Stomach (tissue), 8 donors: ENCODE measurements at regions not wholly inside any gene's neighbourhood (a gene's known extent, or its start where the extent isn't known, plus 50 kb on each side); places are given as distances from the start of the nearest gene placed in this dataset.

ENCODE experiments used
- DNase-seq, 2 donors: peaks; one replicate each; pipeline versions ENCODE4 v3.0.0 to v3.0.0-alpha.2; 2013 to 2019
- H3K27ac ChIP-seq, 5 donors: fragments of 200-600 bp in 4 of 5; sonication (generic) in 4 of 5; one replicate each; pipeline ENCODE4 v1.5.1; 2013 to 2019; ENCODE audit warnings: mild to moderate bottlenecking in 1 of 5, moderate library complexity in 1 of 5
- H3K27me3 ChIP-seq, 3 donors: fragments of 200-600 bp; sonication (generic); one replicate each; pipeline ENCODE4 v1.5.1; 2017 to 2019; ENCODE audit warnings: mixed run types in 1 of 3
- H3K36me3 ChIP-seq, 4 donors: fragments of 200-600 bp; sonication (generic); 1 replicate in 3 of 4; 2 replicates in 1 of 4; pipeline ENCODE4 v1.5.1; 2016 to 2019
- H3K4me1 ChIP-seq, 4 donors: fragments of 200-600 bp; sonication (generic); one replicate each; pipeline ENCODE4 v1.5.1; 2016 to 2019
- H3K4me3 ChIP-seq, 4 donors: fragments of 200-600 bp; sonication (generic) in 3 of 4; one replicate each; pipeline ENCODE4 v1.5.1; 2016 to 2019; ENCODE audit warnings: mild to moderate bottlenecking in 1 of 4
- H3K9me3 ChIP-seq, 4 donors: fragments of 200-600 bp; sonication (generic); one replicate each; pipeline ENCODE4 v1.5.1; 2016 to 2019
- CTCF ChIP-seq, 7 experiments: fragments of 450-650 bp in 4 of 7; fragments of 200-600 bp in 3 of 7; sonication (generic) in 3 of 7; IDR thresholded peaks; one replicate each; pipeline ENCODE4 v1.5.1; 2016 to 2019; ENCODE audit warnings: antibody characterized with exemption in 7 of 7, control low read depth in 2 of 7, mild to moderate bottlenecking in 1 of 7
- EP300 ChIP-seq: sonication (generic); formaldehyde crosslinking; IDR thresholded peaks from one replicate; pipeline ENCODE4 v1.6.1; 2017; ENCODE audit warnings: antibody characterized with exemption
- POLR2A ChIP-seq, 4 donors: fragments of 450-650 bp; IDR thresholded peaks; one replicate each; pipeline ENCODE4 v1.6.1; 2016; ENCODE audit warnings: antibody characterized with exemption in 4 of 4, control low read depth in 2 of 4, mild to moderate bottlenecking in 1 of 4, moderate library complexity in 1 of 4
- POLR2AphosphoS5 ChIP-seq, 3 donors: sonication (generic); formaldehyde crosslinking; IDR thresholded peaks; one replicate each; pipeline ENCODE4 v1.6.1; 2016; ENCODE audit warnings: antibody characterized with exemption in 3 of 3
- WGBS, 5 donors: extraction: QIAGEN DNeasy Blood & Tissue Kit in 3 of 5; methylation state at CpG; one replicate each; pipeline versions ENCODE4 v1.1.5 to v1.1.7; 2013 to 2018; 5-methylcytosine and 5-hydroxymethylcytosine counted together
- intact Hi-C: fragments of 100-400 bp; cut with DNase I; formaldehyde crosslinking; loops from one replicate; pipeline ENCODE4 v1.15.1; 2023; ENCODE audit warnings: low total_unique reads
- donor health status: healthy with polysubstance abuse.
- donor health status: Bipolar disorder and iron deficiency.
- donor health status: healthy.

GRCh38 chr18:56052202-56052601, 464.2 kb upstream of the TCF4 start:
- DNase-seq = no peak
- no peaks in the 10 kb centered on the region for H3K27me3 ChIP-seq
- no peak for TF ChIP-seq POLR2AphosphoS5 (IDR thresholded peaks at IDR 0.05)
- H3K27ac ChIP-seq = no peak overlapping the region
- no peak overlapping the region for H3K4me3 ChIP-seq
- 86 to 100% (median 92%) methylated on average over 1 of the region's 1 CpG for WGBS, 5 donors
- H3K4me1 ChIP-seq = no peaks in the 10 kb centered on the region
- no peaks in the 10 kb centered on the region for H3K36me3 ChIP-seq
- peaks cover 0 to 20% (median 11%) of the 10 kb centered on the region in 4 donors for H3K9me3 ChIP-seq
- intact Hi-C loops = no loop called here

- no peak for TF ChIP-seq EP300
- DNase-seq = no peak
- WGBS, 5 donors = 60 to 74% (median 68%) methylated on average over 1 of the region's 1 CpG
- intact Hi-C loops = no loop called here
- H3K4me1 ChIP-seq = no peaks in the 10 kb centered on the region
- H3K36me3 ChIP-seq = no peaks in the 10 kb centered on the region
- H3K27me3 ChIP-seq = no peaks in the 10 kb centered on the region
- H3K27ac ChIP-seq = no peak overlapping the region
- H3K9me3 ChIP-seq = peaks cover 0 to 26% (median 11%) of the 10 kb centered on the region in 4 donors
- no peak overlapping the region for H3K4me3 ChIP-seq
Measured at GRCh38 chr18:56044239-56044638, 456.2 kb upstream of the TCF4 start.

- Histone ChIP-seq H3K27ac (no peak overlapping the region), H3K9me3 (peaks cover 0 to 20% (median 9%) of the 10 kb centered on the region in 4 donors), H3K4me1 (no peaks in the 10 kb centered on the region), H3K4me3 (no peak overlapping the region), H3K36me3 (no peaks in the 10 kb centered on the region), H3K27me3 (no peaks in the 10 kb centered on the region)
- intact Hi-C loops = no loop called here
- 29 to 47% (median 34%) methylated on average over 4 of the region's 4 CpGs for whole genome bisulfite sequencing, 5 donors
- no peak for TF ChIP-seq EP300
- no peak for TF ChIP-seq CTCF (IDR thresholded peaks at IDR 0.05)
- TF ChIP-seq POLR2A (IDR thresholded peaks at IDR 0.05) = no peak
- TF ChIP-seq POLR2AphosphoS5 (IDR thresholded peaks at IDR 0.05) = no peak
- peak; percentile 39 to 59 for DNase-seq
Measured at GRCh38 chr18:56043641-56044061, 455.7 kb upstream of the TCF4 start.

GRCh38 chr18:56042915-56043536, 455.0 kb upstream of the TCF4 start:
- intact Hi-C loops = no loop called here

More at GRCh38 chr18:56042915-56043536, 455.0 kb upstream of the TCF4 start:
- no peaks in the 10 kb centered on the region for H3K36me3 ChIP-seq
- H3K4me1 ChIP-seq = no peaks in the 10 kb centered on the region
- no peak for DNase-seq
- WGBS, 5 donors = 71 to 84% (median 77%) methylated on average over 2 of the region's 2 CpGs
- no peaks in the 10 kb centered on the region for H3K27me3 ChIP-seq
- TF ChIP-seq EP300 = no peak
- no peak for TF ChIP-seq CTCF (IDR thresholded peaks at IDR 0.05)
- no peak for TF ChIP-seq POLR2A (IDR thresholded peaks at IDR 0.05)
- TF ChIP-seq POLR2AphosphoS5 (IDR thresholded peaks at IDR 0.05) = no peak
- peaks cover 0 to 14% (median 5%) of the 10 kb centered on the region in 4 donors for H3K9me3 ChIP-seq
- H3K27ac ChIP-seq = no peak overlapping the region
- no peak overlapping the region for H3K4me3 ChIP-seq
